Hepatocyte (in vitro differentiated cells): ENCODE measurements at regions not wholly inside any gene's neighbourhood (a gene's known extent, or its start where the extent isn't known, plus 50 kb on each side); places are given as distances from the start of the nearest gene placed in this dataset.

Experiments used
- DNase-seq: peaks from one replicate; pipeline ENCODE4 v3.0.0-alpha.2; 2016; ENCODE audit warnings: low spot score
- H2AFZ ChIP-seq: fragments of 200-600 bp; sonication (generic); 2 replicates; pipeline ENCODE4 v1.6.0; 2016; ENCODE audit warnings: antibody characterized with exemption, mild to moderate bottlenecking
- H3K27ac ChIP-seq: fragments of 200-600 bp; sonication (generic); 2 replicates; pipeline ENCODE4 v1.5.1; 2016; ENCODE audit warnings: mild to moderate bottlenecking
- H3K27me3 ChIP-seq: fragments of 200-600 bp; sonication (generic); 2 replicates; pipeline ENCODE4 v1.6.1; 2016
- H3K36me3 ChIP-seq: fragments of 200-600 bp; sonication (generic); replicated peaks from 2 replicates; pipeline ENCODE4 v1.5.1; 2016; ENCODE audit warnings: low read depth; ENCODE audit not compliant: insufficient read depth
- H3K4me1 ChIP-seq: fragments of 200-600 bp; sonication (generic); 2 replicates; pipeline ENCODE4 v1.5.1; 2016; ENCODE audit warnings: mild to moderate bottlenecking, moderate library complexity; ENCODE audit not compliant: insufficient read depth
- H3K4me2 ChIP-seq: fragments of 200-600 bp; sonication (generic); 2 replicates; pipeline ENCODE4 v1.6.0; 2016
- H3K4me3 ChIP-seq: fragments of 200-600 bp; sonication (generic); 2 replicates; pipeline ENCODE4 v1.5.1; 2016; ENCODE audit warnings: mild to moderate bottlenecking
- H3K79me2 ChIP-seq: fragments of 200-600 bp; sonication (generic); 2 replicates; pipeline ENCODE4 v1.6.0; 2017; ENCODE audit warnings: mild to moderate bottlenecking
- H3K9me2 ChIP-seq: fragments of 200-600 bp; sonication (generic); replicated peaks from 2 replicates; pipeline ENCODE4 v1.6.0; 2017; ENCODE audit warnings: mild to moderate bottlenecking; ENCODE audit not compliant: insufficient read depth
- H3K9me3 ChIP-seq: fragments of 200-600 bp; sonication (generic); 2 replicates; pipeline ENCODE4 v1.5.1; 2016; ENCODE audit warnings: low read depth, mild to moderate bottlenecking
- H4K20me1 ChIP-seq: fragments of 200-600 bp; sonication (generic); 2 replicates; pipeline ENCODE4 v1.6.0; 2016; ENCODE audit warnings: mild to moderate bottlenecking; ENCODE audit not compliant: insufficient read depth, poor library complexity, severe bottlenecking
- CTCF ChIP-seq: fragments of 200-600 bp; sonication (generic); IDR thresholded peaks from 2 replicates; pipeline ENCODE4 v1.5.1; 2016; ENCODE audit warnings: antibody characterized with exemption, mild to moderate bottlenecking; ENCODE audit not compliant: poor library complexity
- EZH2 ChIP-seq: fragments of 200-600 bp; sonication (generic); IDR thresholded peaks from 2 replicates; pipeline ENCODE4 v1.6.1; 2016; ENCODE audit warnings: antibody characterized with exemption, mild to moderate bottlenecking, borderline replicate concordance
- EZH2phosphoT487 ChIP-seq: fragments of 200-600 bp; sonication (generic); IDR thresholded peaks from one replicate; pipeline ENCODE4 v1.6.1; 2018; ENCODE audit warnings: antibody characterized with exemption, mild to moderate bottlenecking, low read depth, moderate library complexity; ENCODE audit not compliant: unreplicated experiment, severe bottlenecking
- WGBS: methylation state at CpG from one replicate; pipeline ENCODE4 v1.1.6; 2016; ENCODE audit warnings: low lambda C conversion rate; ENCODE audit errors: missing lambda C conversion rate; 5-methylcytosine and 5-hydroxymethylcytosine counted together

GRCh38 chr4:74583089-74583700, 138.3 kb downstream of the AREG start:
- Histone ChIP-seq H3K4me3 (no peak overlapping the region), H3K4me2 (no peak overlapping the region), H3K9me2 (no peaks in the 10 kb centered on the region), H3K79me2 (no peaks in the 10 kb centered on the region), H2AFZ (no peak overlapping the region), H3K9me3 (no peaks in the 10 kb centered on the region), H3K27me3 (no peaks in the 10 kb centered on the region), H3K36me3 (no peaks in the 10 kb centered on the region), H3K4me1 (no peaks in the 10 kb centered on the region), H4K20me1 (no peaks in the 10 kb centered on the region), H3K27ac (peak overlapping the region; percentile 15)
- TF ChIP-seq EZH2phosphoT487, result no peak
- TF ChIP-seq CTCF, result no peak
- WGBS, result 0% methylated on average over 1 of the region's 1 CpG
- DNase-seq, result no peak

GRCh38 chr4:74583757-74584156, 138.8 kb downstream of the AREG start:
- Histone ChIP-seq H3K27ac (peak overlapping the region; percentile 27), H3K36me3 (no peaks in the 10 kb centered on the region), H3K9me2 (no peaks in the 10 kb centered on the region), H4K20me1 (no peaks in the 10 kb centered on the region), H3K4me2 (no peak overlapping the region), H3K9me3 (no peaks in the 10 kb centered on the region), H3K79me2 (no peaks in the 10 kb centered on the region), H2AFZ (no peak overlapping the region), H3K4me1 (no peaks in the 10 kb centered on the region), H3K27me3 (no peaks in the 10 kb centered on the region), H3K4me3 (no peak overlapping the region)
- no peak for TF ChIP-seq EZH2
- TF ChIP-seq EZH2phosphoT487, result no peak
- TF ChIP-seq CTCF, result no peak
- DNase-seq, result no peak

- 94% methylated on average over 5 of the region's 5 CpGs for WGBS
- DNase-seq, result no peak
- no peaks in the 10 kb centered on the region for H3K9me3 ChIP-seq
- no peaks in the 10 kb centered on the region for H3K9me2 ChIP-seq
- no peaks in the 10 kb centered on the region for H3K36me3 ChIP-seq
- H3K27ac ChIP-seq, result no peak overlapping the region
- no peak overlapping the region for H3K4me2 ChIP-seq
- no peaks in the 10 kb centered on the region for H3K27me3 ChIP-seq
- no peaks in the 10 kb centered on the region for H3K79me2 ChIP-seq
- TF ChIP-seq EZH2phosphoT487 (no peak), CTCF (no peak), EZH2 (no peak)
- H4K20me1 ChIP-seq, result no peaks in the 10 kb centered on the region
- no peaks in the 10 kb centered on the region for H3K4me1 ChIP-seq
- no peak overlapping the region for H3K4me3 ChIP-seq
- no peak overlapping the region for H2AFZ ChIP-seq
Measured at GRCh38 chr4:74588350-74588749, 143.4 kb downstream of the AREG start.

- H2AFZ ChIP-seq, result no peak overlapping the region
- H3K4me3 ChIP-seq, result no peak overlapping the region
- no peaks in the 10 kb centered on the region for H3K27me3 ChIP-seq
- H4K20me1 ChIP-seq, result no peaks in the 10 kb centered on the region
- no peaks in the 10 kb centered on the region for H3K79me2 ChIP-seq
- H3K9me3 ChIP-seq, result no peaks in the 10 kb centered on the region
- TF ChIP-seq EZH2phosphoT487 (no peak), EZH2 (no peak), CTCF (no peak)
- H3K9me2 ChIP-seq, result no peaks in the 10 kb centered on the region
- H3K36me3 ChIP-seq, result no peaks in the 10 kb centered on the region
- H3K27ac ChIP-seq, result no peak overlapping the region
- no peak overlapping the region for H3K4me2 ChIP-seq
- DNase-seq, result no peak
- no peaks in the 10 kb centered on the region for H3K4me1 ChIP-seq
Measured at GRCh38 chr4:74590476-74590875, 145.5 kb downstream of the AREG start.
